Inflammatory macrophage treated with lipopolysaccharide for 4 hours (primary cell): ENCODE measurements at regions not wholly inside any gene's neighbourhood (a gene's known extent, or its start where the extent isn't known, plus 50 kb on each side); places are given as distances from the start of the nearest gene placed in this dataset.

ENCODE experiments used
- DNase-seq: peaks from one replicate; pipeline ENCODE4 v3.0.0-alpha.2; 2020

DNA sequence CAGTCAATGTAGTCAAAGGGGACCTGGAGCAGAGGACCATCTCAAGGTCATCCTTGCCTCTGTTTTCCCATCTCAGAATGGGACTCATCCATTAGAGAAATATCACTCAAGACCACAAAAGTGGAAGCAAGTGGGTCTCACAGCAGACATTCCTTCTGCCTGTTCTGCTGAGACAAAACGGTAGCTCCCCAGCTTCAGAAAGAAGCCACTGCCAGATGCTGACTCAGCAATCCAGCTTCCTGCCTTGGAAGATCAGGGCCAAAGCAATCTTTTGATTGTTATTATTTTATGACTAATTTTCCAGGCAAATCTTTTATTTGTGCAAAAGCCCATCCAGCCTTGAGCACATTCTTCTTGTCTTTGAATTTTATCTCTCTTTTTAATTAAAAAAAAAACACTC lies 86.8 kb downstream of the CCT6B start:
- DNase-seq: no peak

DNA sequence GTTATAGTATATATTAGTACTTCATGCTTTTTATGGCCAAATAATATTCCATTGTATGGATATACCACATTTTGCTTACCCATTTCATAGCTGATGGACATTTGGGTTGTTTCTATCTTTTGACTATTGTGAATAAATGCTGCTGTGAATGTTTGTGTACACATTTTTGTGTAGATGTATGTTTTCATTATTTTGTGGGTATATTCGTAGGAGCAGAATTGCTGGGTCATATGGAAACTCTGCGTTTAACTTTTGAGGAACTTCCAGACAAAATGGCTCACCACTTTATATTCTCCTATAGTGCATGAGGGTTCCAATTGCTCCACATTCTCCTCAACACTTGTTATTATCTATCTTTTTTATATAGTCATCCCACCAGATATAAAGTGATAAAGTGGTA lies 88.6 kb downstream of the CCT6B start:
- no peak for DNase-seq

GRCh38 chr17:34869641-34870040 lies 91.6 kb downstream of the CCT6B start:
- no peak for DNase-seq

GRCh38 chr17:34865716-34866115 lies 95.5 kb downstream of the CCT6B start:
- no peak for DNase-seq

- DNase-seq: no peak
Observed at GRCh38 chr17:34862384-34862783, 98.9 kb downstream of the CCT6B start.

GRCh38 chr17:34861864-34862263 lies 99.4 kb downstream of the CCT6B start:
- DNase-seq: no peak

DNA sequence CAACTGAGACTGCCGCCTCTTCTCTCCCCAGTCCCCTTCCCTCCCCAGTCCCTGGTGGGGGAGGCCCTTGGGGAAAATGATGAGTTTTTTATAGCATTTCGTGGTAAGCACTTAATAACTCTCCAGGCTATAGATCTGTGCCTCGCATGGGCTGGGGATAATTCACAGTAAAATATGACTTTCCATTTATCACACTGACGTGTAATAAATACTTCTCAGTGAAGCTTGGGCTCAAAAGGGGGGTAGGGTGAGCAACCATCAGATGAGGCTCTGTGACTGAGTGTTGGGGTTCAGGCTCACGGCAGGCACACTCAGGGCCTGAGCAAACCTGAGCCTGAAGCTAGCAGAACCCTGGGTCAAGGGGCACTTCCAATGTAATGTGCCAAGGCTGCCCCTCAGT lies 101.6 kb downstream of the CCT6B start:
- no peak for DNase-seq

- no peak for DNase-seq
Observed at GRCh38 chr17:34858591-34859565, 102.4 kb downstream of the CCT6B start.

GRCh38 chr17:34853924-34854323 lies 107.3 kb downstream of the CCT6B start:
- no peak for DNase-seq

DNA sequence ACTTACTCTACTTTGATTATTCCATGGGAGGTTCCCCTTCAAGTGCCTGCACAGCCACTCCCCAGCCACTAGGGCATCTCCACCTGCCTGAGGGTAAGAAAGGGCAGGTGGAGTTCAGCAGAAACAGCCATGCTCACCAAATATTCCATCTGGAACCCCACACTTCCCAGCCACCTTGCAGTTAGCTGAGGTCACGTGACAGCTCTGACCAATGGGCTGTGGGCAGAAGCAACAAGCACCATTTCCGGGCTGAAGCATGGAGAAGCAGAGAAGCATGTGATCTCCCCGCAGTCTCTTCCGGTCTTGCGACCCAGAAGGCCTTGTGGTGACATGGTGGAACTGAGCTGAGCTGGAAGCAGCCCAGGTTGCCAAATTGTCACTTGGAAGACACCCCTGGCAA lies 108.6 kb downstream of the CCT6B start:
- no peak for DNase-seq

DNA sequence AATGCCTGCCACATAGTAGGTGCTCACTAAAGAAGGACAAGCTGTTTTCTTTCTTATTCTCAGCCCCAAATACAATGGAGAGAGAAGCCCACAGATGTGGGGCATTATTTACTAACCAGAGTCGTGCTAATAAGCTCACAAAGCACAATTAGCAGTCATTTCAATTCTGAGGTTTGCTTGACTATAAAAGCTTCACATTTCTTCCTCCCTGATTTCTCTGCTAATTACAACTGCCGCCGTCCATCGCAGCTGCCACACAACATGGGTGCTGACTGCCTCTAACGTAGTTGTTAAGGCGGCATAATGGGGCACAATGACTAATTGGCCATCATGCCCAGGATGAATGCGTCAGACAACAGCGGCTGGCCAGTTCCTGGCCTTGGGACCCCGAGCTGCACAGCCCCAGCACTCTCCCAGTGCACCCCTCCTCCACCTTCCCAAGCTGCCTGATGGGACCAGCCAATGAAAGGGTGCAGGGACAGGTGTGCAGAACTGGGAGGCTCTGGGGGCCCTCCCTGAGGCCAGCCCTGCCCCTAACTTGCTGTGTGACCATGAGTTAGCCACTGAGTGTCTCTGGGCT lies 109.2 kb downstream of the CCT6B start:
- no peak for DNase-seq

DNA sequence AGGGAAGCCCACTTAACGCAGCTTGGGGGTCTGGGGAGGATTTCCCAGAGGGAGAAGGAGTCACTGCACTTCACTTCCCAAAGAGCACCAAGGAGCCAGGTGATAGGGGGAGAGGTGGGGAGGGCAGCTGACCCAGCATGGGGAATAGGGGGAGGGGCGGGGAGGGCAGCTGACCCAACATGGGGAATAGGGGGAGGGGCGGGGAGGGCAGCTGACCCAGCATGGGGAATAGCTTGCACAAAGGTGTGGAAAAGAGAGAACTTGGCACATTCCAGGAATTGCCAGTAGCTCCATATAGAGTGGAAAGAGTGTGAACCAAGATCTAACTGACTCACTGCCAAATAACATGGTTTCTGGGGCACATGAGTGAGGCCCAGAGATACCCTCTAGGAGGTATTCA lies 110.3 kb downstream of the CCT6B start:
- no peak for DNase-seq

- peak; percentile 16 for DNase-seq
Observed at GRCh38 chr17:34850023-34850422, 111.2 kb downstream of the CCT6B start.

DNA sequence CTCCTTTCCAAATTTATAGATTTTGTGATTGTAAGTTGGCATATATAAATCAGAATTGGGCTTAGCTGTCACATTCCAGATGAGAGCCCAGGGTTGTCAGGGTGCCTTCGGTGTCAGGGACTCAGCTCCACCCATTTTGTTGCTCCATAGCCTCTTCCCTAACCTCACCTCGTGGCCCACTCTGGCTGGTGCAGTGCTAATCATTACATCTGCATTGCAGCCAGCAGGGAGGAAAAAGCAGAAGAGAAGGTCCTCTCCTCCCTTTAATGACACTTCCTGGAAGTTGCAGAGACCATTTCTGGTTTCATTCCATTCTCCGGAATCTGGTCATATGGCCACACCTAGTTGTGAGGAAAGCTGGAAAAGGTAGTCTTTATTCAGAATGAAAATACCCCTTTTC lies 113.3 kb downstream of the CCT6B start:
- DNase-seq: peak; percentile 25

- DNase-seq: no peak
Observed at GRCh38 chr17:34845296-34845695, 116.0 kb downstream of the CCT6B start.

- DNase-seq: no peak
Observed at GRCh38 chr17:34843682-34844081, 117.6 kb downstream of the CCT6B start.

DNA sequence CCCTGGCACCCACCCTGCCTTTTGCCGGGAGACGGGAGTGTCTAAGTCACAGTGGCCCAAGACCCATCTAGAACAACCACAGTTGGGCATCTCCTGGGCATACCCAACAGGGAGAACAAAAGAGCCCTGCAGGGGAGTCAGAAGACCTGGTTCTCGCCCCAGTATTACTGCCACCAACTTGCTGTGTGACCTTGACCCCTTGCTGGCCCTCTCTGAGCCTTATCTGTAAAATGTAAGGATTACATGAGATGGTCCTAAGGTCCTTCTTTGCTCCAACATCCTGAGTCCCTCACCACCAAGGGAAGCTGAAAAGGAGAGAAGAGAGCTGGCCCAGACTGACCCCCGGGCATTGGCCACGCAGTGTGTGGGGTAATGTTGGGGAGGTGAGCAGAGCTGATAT lies 119.0 kb downstream of the CCT6B start:
- DNase-seq: no peak

- DNase-seq: no peak
Observed at GRCh38 chr17:34841467-34841866, 119.8 kb downstream of the CCT6B start.

DNA sequence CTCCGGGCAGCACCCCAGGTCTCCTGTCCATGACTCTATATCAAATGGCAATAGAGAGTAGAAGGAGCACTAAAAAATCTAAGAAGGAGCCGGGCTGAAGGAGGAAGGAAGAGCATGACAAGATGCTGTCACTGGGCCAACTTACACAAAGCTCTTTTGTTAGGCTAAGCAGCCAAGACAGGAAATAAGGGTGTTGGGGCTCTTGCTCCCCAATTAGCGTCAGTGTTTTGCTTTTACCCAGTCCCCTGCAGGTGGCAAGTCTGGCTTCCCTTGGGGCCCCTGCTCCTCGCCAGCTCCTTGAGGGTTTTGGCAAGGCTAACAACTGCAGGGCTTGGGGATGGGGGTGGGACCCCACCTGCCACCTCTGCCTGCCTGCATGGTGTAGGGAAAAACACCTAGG lies 120.5 kb downstream of the CCT6B start:
- no peak for DNase-seq

GRCh38 chr17:34837876-34838478 lies 123.3 kb downstream of the CCT6B start:
- DNase-seq: no peak

- no peak for DNase-seq
Observed at GRCh38 chr17:34832376-34832775, 128.9 kb downstream of the CCT6B start.

DNA sequence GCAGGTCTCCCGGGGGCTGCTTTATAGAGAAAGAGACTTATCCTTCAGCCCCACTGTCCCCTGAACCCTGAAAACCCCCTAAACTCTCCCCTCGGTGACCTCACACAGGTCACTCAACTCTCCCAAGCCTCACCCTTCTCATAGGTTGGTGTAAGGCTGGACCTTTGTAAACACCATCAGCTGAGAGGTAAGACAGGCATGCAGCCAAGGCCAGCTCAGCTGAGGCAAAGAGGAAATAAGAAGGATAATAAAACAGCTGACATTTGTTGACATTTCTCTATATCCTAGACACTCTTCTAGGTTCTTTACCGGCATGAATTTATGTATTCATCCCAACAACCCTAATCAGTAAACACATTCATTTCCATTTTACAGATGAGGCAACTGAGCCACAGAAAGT lies 134.3 kb downstream of the CCT6B start:
- DNase-seq: no peak

DNA sequence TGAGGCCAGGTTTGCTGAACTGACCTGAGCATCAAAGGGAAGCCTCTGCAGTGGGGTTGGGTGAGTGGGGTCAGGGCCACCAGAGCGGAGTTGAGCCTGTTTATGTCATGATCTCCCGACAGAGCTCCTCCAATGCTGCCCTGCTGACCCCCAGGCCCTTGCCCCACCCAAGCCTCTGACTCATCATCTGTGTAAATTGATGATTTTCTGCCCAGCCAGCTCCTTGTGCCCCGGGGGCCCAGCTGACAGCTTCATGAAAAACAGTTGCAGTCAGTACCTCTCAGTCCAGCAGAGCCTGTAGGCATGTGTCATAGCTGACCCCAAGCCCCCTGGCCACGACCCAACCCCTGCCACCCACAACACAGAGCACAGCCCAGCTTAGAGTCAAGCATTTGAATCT lies 134.9 kb downstream of the CCT6B start:
- DNase-seq: no peak

GRCh38 chr17:34825884-34826283 lies 135.4 kb downstream of the CCT6B start:
- no peak for DNase-seq
